Nephron progenitor cell (in vitro differentiated cells): ENCODE measurements at regions not wholly inside any gene's neighbourhood (a gene's known extent, or its start where the extent isn't known, plus 50 kb on each side); places are given as distances from the start of the nearest gene placed in this dataset.

ENCODE experiments used
- DNase-seq: peaks from one replicate; pipeline ENCODE4 v3.0.0; 2021
- H3K27ac Mint-ChIP-seq: 2 replicates; pipeline ENCODE4 v1.8.0; 2021; ENCODE audit warnings: mild to moderate bottlenecking, moderate library complexity, mixed read lengths
- H3K27me3 Mint-ChIP-seq: 2 replicates; pipeline ENCODE4 v1.8.0; 2021; ENCODE audit warnings: mild to moderate bottlenecking, low read depth, mixed read lengths; ENCODE audit not compliant: poor library complexity
- H3K36me3 Mint-ChIP-seq: 2 replicates; pipeline ENCODE4 v1.8.0; 2021; ENCODE audit warnings: low read depth, mixed read lengths
- H3K4me1 Mint-ChIP-seq: 2 replicates; pipeline ENCODE4 v1.8.0; 2021; ENCODE audit warnings: mixed read lengths
- H3K4me3 Mint-ChIP-seq: 2 replicates; pipeline ENCODE4 v1.8.0; 2021; ENCODE audit warnings: mild to moderate bottlenecking, moderate library complexity, mixed read lengths
- H3K9me3 Mint-ChIP-seq: 2 replicates; pipeline ENCODE4 v1.8.0; 2021; ENCODE audit warnings: mild to moderate bottlenecking, moderate library complexity, mixed read lengths
- CTCF ChIP-seq: fragments of 200-600 bp; sonication (generic); IDR thresholded peaks from 2 replicates; pipeline ENCODE4 v1.5.0; 2021; ENCODE audit warnings: antibody characterized with exemption

GRCh38 chr7:348962-349743, 59.2 kb downstream of the FOXL3 start:
- H3K27ac Mint-ChIP-seq, result no peak overlapping the region
- peaks cover 3% of the 10 kb centered on the region for H3K36me3 Mint-ChIP-seq
- H3K27me3 Mint-ChIP-seq, result peaks cover 14% of the 10 kb centered on the region
- H3K9me3 Mint-ChIP-seq, result peaks cover 9% of the 10 kb centered on the region
- TF ChIP-seq CTCF, result no peak
- H3K4me1 Mint-ChIP-seq, result no peaks in the 10 kb centered on the region
- H3K4me3 Mint-ChIP-seq, result no peak overlapping the region
- no peak for DNase-seq

DNA sequence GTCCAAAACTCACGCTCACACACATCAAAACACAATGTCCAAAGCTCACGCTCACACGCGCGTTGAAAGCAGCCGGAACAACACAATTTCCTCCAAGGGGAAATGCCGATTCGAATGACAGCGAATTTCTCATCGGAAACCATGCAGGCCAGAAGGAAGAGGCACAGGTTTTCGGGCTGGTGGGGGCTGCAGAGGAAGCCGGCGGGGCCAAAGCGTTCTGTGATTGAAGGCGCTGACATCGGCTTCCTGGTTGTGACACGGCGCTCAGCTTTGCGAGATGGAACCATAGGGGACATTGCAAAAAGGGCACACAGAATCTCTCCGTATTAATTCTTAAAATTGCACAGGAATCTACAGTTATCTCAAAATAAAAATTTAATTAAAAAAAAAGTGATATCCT, 61.3 kb downstream of the FOXL3 start:
- H3K36me3 Mint-ChIP-seq, result peaks cover 3% of the 10 kb centered on the region
- H3K4me3 Mint-ChIP-seq, result no peak overlapping the region
- H3K27ac Mint-ChIP-seq, result no peak overlapping the region
- peaks cover 11% of the 10 kb centered on the region for H3K27me3 Mint-ChIP-seq
- no peak for DNase-seq
- H3K4me1 Mint-ChIP-seq, result no peaks in the 10 kb centered on the region
- peaks cover 5% of the 10 kb centered on the region for H3K9me3 Mint-ChIP-seq
- TF ChIP-seq CTCF, result no peak

- no peak for TF ChIP-seq CTCF
- H3K27ac Mint-ChIP-seq, result no peak overlapping the region
- no peaks in the 10 kb centered on the region for H3K4me1 Mint-ChIP-seq
- no peak for DNase-seq
- peaks cover 11% of the 10 kb centered on the region for H3K27me3 Mint-ChIP-seq
- peaks cover 5% of the 10 kb centered on the region for H3K9me3 Mint-ChIP-seq
- peaks cover 3% of the 10 kb centered on the region for H3K36me3 Mint-ChIP-seq
- H3K4me3 Mint-ChIP-seq, result no peak overlapping the region
Observed at GRCh38 chr7:351681-352480, 61.9 kb downstream of the FOXL3 start.

DNA sequence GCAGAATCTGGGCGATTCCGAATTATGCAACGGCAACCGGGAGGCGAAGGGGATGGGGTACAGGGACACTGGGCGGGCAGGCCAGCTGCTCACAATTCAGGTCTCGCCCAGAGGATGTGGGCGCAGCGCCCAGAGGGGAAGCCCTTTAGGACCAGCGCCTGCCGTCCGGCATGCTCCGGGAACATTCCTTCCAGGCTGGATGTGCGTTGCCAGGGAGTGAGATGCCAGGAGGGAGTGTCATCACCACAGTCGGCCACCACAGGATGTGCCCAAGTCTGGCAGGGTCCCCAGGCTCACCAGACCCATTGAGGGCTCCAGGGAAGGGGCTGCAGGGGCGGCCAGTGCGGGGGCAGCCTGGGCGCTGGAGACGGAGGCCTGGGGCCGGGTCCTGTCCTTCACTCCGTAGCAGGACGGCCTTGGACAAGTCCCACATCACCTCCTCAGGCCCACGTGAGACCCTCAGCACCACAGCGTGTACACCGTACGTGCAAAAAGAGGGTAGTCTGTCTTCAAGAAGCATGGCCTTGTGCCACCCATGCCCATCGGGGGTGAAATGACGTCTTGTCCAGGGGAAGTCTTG, 63.9 kb downstream of the FOXL3 start:
- DNase-seq, result no peak
- H3K36me3 Mint-ChIP-seq, result no peaks in the 10 kb centered on the region
- peaks cover 16% of the 10 kb centered on the region for H3K27me3 Mint-ChIP-seq
- peaks cover 13% of the 10 kb centered on the region for H3K4me1 Mint-ChIP-seq
- no peak overlapping the region for H3K4me3 Mint-ChIP-seq
- H3K9me3 Mint-ChIP-seq, result no peaks in the 10 kb centered on the region
- TF ChIP-seq CTCF, result no peak
- no peak overlapping the region for H3K27ac Mint-ChIP-seq

DNA sequence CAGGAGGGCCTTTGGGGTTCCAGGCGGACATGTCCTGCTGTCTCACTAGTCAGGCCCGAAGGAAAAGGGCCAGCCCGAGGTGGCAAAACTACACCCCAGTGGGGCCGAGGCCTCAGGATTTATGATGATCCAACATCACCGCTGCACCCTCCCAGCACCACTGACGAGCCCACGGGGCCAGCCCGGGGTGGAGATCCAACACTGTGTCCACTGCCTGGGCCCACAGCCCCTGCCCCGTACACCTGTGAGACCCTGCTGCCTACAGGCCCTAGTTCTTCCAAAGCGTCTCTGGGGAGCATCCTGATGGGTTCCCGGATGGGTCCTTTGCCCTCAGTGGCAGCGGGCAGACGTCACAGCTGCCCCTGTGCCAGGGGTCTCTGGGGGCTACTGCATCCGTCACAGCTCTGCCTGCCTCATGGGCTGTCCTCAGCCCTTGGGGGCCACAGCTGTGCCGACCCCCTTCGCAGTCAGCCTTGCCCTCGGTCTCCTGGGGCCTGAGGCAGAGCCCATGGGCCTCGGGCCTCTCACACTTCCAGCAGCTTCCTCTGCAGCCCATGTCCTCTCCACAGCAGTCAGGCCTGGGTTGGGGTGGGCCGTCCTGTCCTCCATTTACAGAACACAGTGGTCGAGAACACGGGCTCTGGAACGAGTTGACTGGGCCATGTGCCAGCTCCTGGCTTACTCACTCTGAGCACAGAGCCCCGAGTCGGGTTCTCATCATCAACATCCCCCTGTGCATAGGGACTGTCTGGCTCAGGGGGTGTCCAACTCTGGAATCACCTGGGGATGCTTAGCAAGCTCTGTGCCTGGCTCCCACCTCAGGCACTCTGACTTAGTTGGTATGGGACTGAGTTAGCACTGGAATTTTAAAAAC, 64.9 kb downstream of the FOXL3 start:
- Mint-ChIP-seq H3K9me3 (no peaks in the 10 kb centered on the region), H3K36me3 (no peaks in the 10 kb centered on the region), H3K27ac (no peak overlapping the region), H3K4me3 (no peak overlapping the region), H3K4me1 (peaks cover 13% of the 10 kb centered on the region), H3K27me3 (peaks cover 18% of the 10 kb centered on the region)
- TF ChIP-seq CTCF, result no peak
- DNase-seq, result no peak
